ENCODE measurements at regions not wholly inside any gene's neighbourhood (a gene's known extent, or its start where the extent isn't known, plus 50 kb on each side); places are given as distances from the start of the nearest gene placed in this dataset.

DNA sequence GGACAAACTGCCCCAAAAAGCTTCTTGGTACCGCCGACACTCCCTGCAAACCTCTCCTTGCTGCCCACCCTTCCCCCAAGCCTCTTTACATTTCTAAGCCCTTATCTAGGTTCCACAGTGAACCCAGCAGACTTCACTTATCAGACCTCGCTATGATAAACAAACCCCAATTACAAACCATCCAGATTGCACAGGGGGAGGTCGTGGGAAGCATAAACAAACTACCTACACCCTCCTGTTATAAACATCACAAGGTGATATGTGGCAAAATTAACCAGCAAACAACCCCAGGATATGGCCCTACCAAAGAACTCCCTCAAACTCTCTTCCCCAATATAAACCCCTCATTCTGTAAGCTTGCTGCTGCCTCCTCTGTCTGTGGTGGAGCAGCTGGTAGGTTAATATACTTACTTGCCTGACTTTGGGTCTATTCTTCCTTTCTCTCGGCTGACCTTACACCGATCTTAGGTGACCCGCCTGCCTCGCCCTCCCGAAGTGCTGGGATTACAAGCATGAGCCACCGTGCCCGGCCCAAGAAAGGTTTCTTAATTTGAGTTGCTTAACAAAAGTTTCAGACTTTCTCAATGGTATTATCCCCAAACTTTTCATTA, 66.0 kb upstream of the TENM4 start:
- no peak overlapping the region for H3K23ac ChIP-seq (ENCODE audit: insufficient read length)
- CTCF ChIA-PET (ENCODE audit: partially characterized antibody), result interaction anchor here (1.9 to 2.2 kb wide), 2 partner anchors 14 to 106 kb away, joined by 6 to 11 read pairs; no protein-coding TSS in a partner anchor

More for the DNA sequence above, 66.0 kb upstream of the TENM4 start:
- Histone ChIP-seq H3K23me2 (ENCODE audit: low read depth, low read length) (no peaks in the 10 kb centered on the region), H4K91ac (replicated peaks; ENCODE audit: insufficient read length, low read length) (no peak overlapping the region), H3K9me3 (ENCODE audit: insufficient read depth in 2 of 2, low read depth in 1 of 2, low read length in 1 of 2) (no peaks in the 10 kb centered on the region), H2BK12ac (ENCODE audit: low read depth, low read length) (no peak overlapping the region), H3K9ac (replicated peaks in 1 of 4; ENCODE audit: extremely low read depth in 1 of 4, low read depth in 3 of 4, low read length in 3 of 4) (no peak overlapping the region), H2AK5ac (ENCODE audit: low read depth, low read length) (no peak overlapping the region), H4K5ac (ENCODE audit: insufficient read length, low read depth, low read length) (no peak overlapping the region), H3K27me3 (replicated peaks in 1 of 4; ENCODE audit: control insufficient read depth in 3 of 4, extremely low read depth in 1 of 4, insufficient read depth in 3 of 4, low read length in 3 of 4) (peaks cover 0 to 2% (median 0%) of the 10 kb centered on the region in 4 experiments; a peak in 1 of 7 replicates), H4K20me1 (replicated peaks in 1 of 2; ENCODE audit: control insufficient read depth in 1 of 2, insufficient read depth in 2 of 2, low read length in 2 of 2) (no peaks in the 10 kb centered on the region), H3K4me3 (ENCODE audit: extremely low read depth in 1 of 4, insufficient read depth in 2 of 4, low read depth in 3 of 4, low read length in 4 of 4) (no peak overlapping the region), H3K14ac (ENCODE audit: insufficient read length) (no peak overlapping the region), H3K36me3 (ENCODE audit: control insufficient read depth in 2 of 4, insufficient read depth in 4 of 4, low read length in 3 of 4) (no peaks in the 10 kb centered on the region), H2AFZ (ENCODE audit: low read length) (no peak overlapping the region), H3K79me2 (ENCODE audit: control insufficient read depth in 1 of 2, insufficient read depth in 2 of 2, low read length in 2 of 2) (no peaks in the 10 kb centered on the region), H3K4me2 (ENCODE audit: insufficient read depth in 1 of 2, low read depth in 2 of 2, low read length in 2 of 2) (no peak overlapping the region), H3K4ac (replicated peaks; ENCODE audit: insufficient read length, low read depth, low read length) (no peak overlapping the region), H2BK120ac (replicated peaks; ENCODE audit: low read depth, low read length) (no peak overlapping the region), H2BK15ac (ENCODE audit: low read length) (no peak overlapping the region), H3K4me1 (replicated peaks in 1 of 4; ENCODE audit: control insufficient read depth in 3 of 4, insufficient read depth in 4 of 4, low read length in 3 of 4) (peaks cover 0 to 2% (median 0%) of the 10 kb centered on the region in 4 experiments; a peak in 2 of 7 replicates), H3K56ac (replicated peaks; ENCODE audit: insufficient read length, low read depth, low read length) (no peak overlapping the region), H3K18ac (ENCODE audit: extremely low read depth, low read length) (no peak overlapping the region), H2BK5ac (ENCODE audit: low read depth, low read length) (no peak overlapping the region), H3K27ac (ENCODE audit: low read depth, low read length) (no peak overlapping the region), H2BK20ac (ENCODE audit: low read length) (no peak overlapping the region), H3K79me1 (ENCODE audit: low read depth, low read length) (no peaks in the 10 kb centered on the region), H4K8ac (ENCODE audit: extremely low read depth, insufficient read depth, low read length) (no peak overlapping the region)
- POLR2A ChIA-PET (ENCODE audit: partially characterized antibody), result interaction anchor here (0.6 kb wide), 3 partner anchors 12 to 682 kb away, joined by 3 read pairs; no protein-coding TSS in a partner anchor
- TF ChIP-seq NANOG (IDR thresholded peaks at IDR 0.05; ENCODE audit: insufficient read depth, low read depth, low read length, poor library complexity, severe bottlenecking) (no peak), GTF2F1 (IDR thresholded peaks at IDR 0.05; ENCODE audit: borderline replicate concordance, low read depth, low read length) (no peak), CTCF (IDR thresholded peaks at IDR 0.05; ENCODE audit: control extremely low read depth in 1 of 3, insufficient read depth in 1 of 3, low read depth in 1 of 3, low read length in 3 of 3) (no peak), SP4 (IDR thresholded peaks at IDR 0.05; ENCODE audit: low read length) (no peak)
- FAIRE-seq (no peak), DNase-seq (ENCODE audit: low read depth in 1 of 2, low spot score in 2 of 2) (no peak)
- 84% methylated on average over 11 of the region's 11 CpGs; no CpG with 5 or more reads in 1 of the 2 experiments for WGBS, 2 experiments (ENCODE audit: extremely low coverage in 1 of 2, insufficient coverage in 1 of 2, insufficient read length in 1 of 2, insufficient replicate concordance in 2 of 2, low coverage in 1 of 2, low lambda C conversion rate in 2 of 2, missing lambda C conversion rate in 1 of 2)

Data from H1 (cell line).